HepG2 (cell line): ENCODE measurements at regions not wholly inside any gene's neighbourhood (a gene's known extent, or its start where the extent isn't known, plus 50 kb on each side); places are given as distances from the start of the nearest gene placed in this dataset.

ENCODE experiments used
- ATAC-seq: fragments of 200-7000 bp; cut with Tn5 transposase; 3 replicates; pipeline ENCODE4 v1.9.1; 2020; ENCODE audit warnings: mild to moderate bottlenecking, moderate library complexity
- BruUV-seq: library from RNA; stranded (reverse); fragments of 400-500 nt; replicated peaks from 2 replicates; lab custom pipeline; 2021; lab: Mats Ljungman, UMichigan
- CTCF ChIA-PET: fragments of 300-600 bp; formaldehyde crosslinking; extraction: SDS; loops from one replicate; lab custom pipeline; 2021; ENCODE audit warnings: low total read pairs, inconsistent platforms, low intra/inter-chr PET ratio; lab: Yijun Ruan, JAX
- POLR2A ChIA-PET: fragments of 350-600 bp; sonication (Branson Sonifier 250); formaldehyde crosslinking; loops from one replicate; lab custom pipeline; 2020; ENCODE audit warnings: antibody characterized with exemption, inconsistent platforms; lab: Yijun Ruan, JAX
- DNase-seq: peaks from one replicate; pipeline ENCODE4 v3.0.0-alpha.2; 2015; ENCODE audit warnings: low spot score
- FAIRE-seq: peaks from 3 replicates; lab custom pipeline; 2011; peaks lifted over from hg19 to GRCh38; lab: Jason Lieb, UNC
- H2AFZ ChIP-seq: one replicate; pipeline ENCODE4 v1.6.1; 2011; ENCODE audit warnings: low read length, inconsistent platforms
- H3K27ac ChIP-seq: fragments of 300-600 bp; 3 replicates; pipeline ENCODE4 v1.8.0; 2011; ENCODE audit warnings: mixed run types, mild to moderate bottlenecking, mixed read lengths, low read length, inconsistent platforms; ENCODE audit not compliant: insufficient read depth; ENCODE audit errors: extremely low read length
- H3K27me3 ChIP-seq, 2 experiments: fragments of 200-600 bp in 1 of 2; 2 replicates in 1 of 2; 3 replicates in 1 of 2; pipeline versions ENCODE4 v1.6.0 to v1.8.0; 2011; ENCODE audit warnings: low read length in 2 of 2, mild to moderate bottlenecking in 2 of 2, moderate library complexity in 2 of 2, inconsistent platforms in 1 of 2; ENCODE audit not compliant: insufficient read depth in 2 of 2, control insufficient read depth in 1 of 2
- H3K36me3 ChIP-seq, 2 experiments: fragments of 200-600 bp in 1 of 2; replicated peaks in 1 of 2; 2 replicates in 1 of 2; 3 replicates in 1 of 2; pipeline versions ENCODE4 v1.5.1 to v1.8.0; 2011; ENCODE audit warnings: low read length in 2 of 2, inconsistent platforms in 1 of 2; ENCODE audit not compliant: insufficient read depth in 2 of 2, control insufficient read depth in 1 of 2
- H3K4me1 ChIP-seq: 2 replicates; pipeline ENCODE4 v1.5.1; 2012; ENCODE audit warnings: low read length, inconsistent platforms; ENCODE audit not compliant: insufficient read depth
- H3K4me2 ChIP-seq: 2 replicates; pipeline ENCODE4 v1.6.0; 2011; ENCODE audit warnings: low read depth, low read length, inconsistent platforms
- H3K4me3 ChIP-seq, 3 experiments: fragments of 200-600 bp in 1 of 3; sonication (generic), shearing (Covaris generic) in 1 of 3; replicated peaks in 1 of 3; 2 replicates each; pipeline ENCODE4 v1.5.1; 2011 to 2016; ENCODE audit warnings: low read length in 3 of 3, inconsistent platforms in 2 of 3, low read depth in 2 of 3, mild to moderate bottlenecking in 2 of 3, control low read depth in 1 of 3, mixed read lengths in 1 of 3; ENCODE audit not compliant: insufficient read depth in 1 of 3
- H3K79me2 ChIP-seq: one replicate; pipeline ENCODE4 v1.6.1; 2011; ENCODE audit warnings: low read length, inconsistent platforms; ENCODE audit not compliant: insufficient read depth
- H3K9ac ChIP-seq: 2 replicates; pipeline ENCODE4 v1.6.0; 2011; ENCODE audit warnings: mild to moderate bottlenecking, low read depth, low read length, inconsistent platforms; ENCODE audit not compliant: insufficient read depth
- H3K9me3 ChIP-seq: 2 replicates; pipeline ENCODE4 v1.5.1; 2012; ENCODE audit warnings: mild to moderate bottlenecking, low read length
- H4K20me1 ChIP-seq: 2 replicates; pipeline ENCODE4 v1.6.0; 2011; ENCODE audit warnings: inconsistent platforms, mild to moderate bottlenecking, low read length, moderate library complexity; ENCODE audit not compliant: insufficient read depth
- KLF15 ChIP-seq: sonication (generic); formaldehyde crosslinking; IDR thresholded peaks from 2 replicates; pipeline ENCODE4 v1.8.1; 2023; ENCODE audit warnings: borderline replicate concordance, mild to moderate bottlenecking, inconsistent platforms, missing genetic modification reagents, mixed read lengths
- PHF8 ChIP-seq: sonication (generic); formaldehyde crosslinking; IDR thresholded peaks from 2 replicates; pipeline ENCODE4 v1.5.0; 2020; ENCODE audit warnings: missing genetic modification reagents
- RAD21 ChIP-seq: fragments of 450-650 bp; formaldehyde crosslinking; IDR thresholded peaks from 2 replicates; pipeline ENCODE4 v1.5.0; 2020; ENCODE audit warnings: mild to moderate bottlenecking
- SETDB1 ChIP-seq: sonication (generic); formaldehyde crosslinking; IDR thresholded peaks from 2 replicates; pipeline ENCODE4 v1.5.1; 2020; ENCODE audit warnings: missing genetic modification reagents, mild to moderate bottlenecking, borderline replicate concordance
- SMC3 ChIP-seq: IDR thresholded peaks from 2 replicates; pipeline ENCODE4 v1.6.1; 2011; ENCODE audit warnings: low read length, improper control_type of control experiment
- SOX13 ChIP-seq, 3 experiments: fragments of 450-650 bp in 1 of 3; sonication (generic) in 1 of 3; formaldehyde crosslinking in 1 of 3; IDR thresholded peaks in 2 of 3; conservative IDR thresholded peaks in 1 of 3; 2 replicates each; pipeline versions ENCODE4 v1.5.0 to v1.6.1; 2016 to 2020; ENCODE audit warnings: antibody characterized with exemption in 1 of 3, mild to moderate bottlenecking in 1 of 3, missing compliant biosample characterization in 1 of 3, missing genetic modification reagents in 1 of 3, moderate library complexity in 1 of 3
- SOX5 ChIP-seq: IDR thresholded peaks from 2 replicates; pipeline ENCODE4 v1.6.1; 2016; ENCODE audit warnings: borderline replicate concordance
- ZIK1 ChIP-seq: sonication (generic); formaldehyde crosslinking; IDR thresholded peaks from 2 replicates; pipeline ENCODE4 v1.5.0; 2020; ENCODE audit warnings: mild to moderate bottlenecking, low read depth, missing genetic modification reagents, borderline replicate concordance
- ZNF12 ChIP-seq: sonication (generic); formaldehyde crosslinking; IDR thresholded peaks from 2 replicates; pipeline ENCODE4 v1.5.0; 2020; ENCODE audit warnings: missing genetic modification reagents
- ZNF264 ChIP-seq: sonication (generic); formaldehyde crosslinking; IDR thresholded peaks from 2 replicates; pipeline ENCODE4 v1.4.0; 2020; ENCODE audit warnings: missing genetic modification reagents
- ZNF441 ChIP-seq: sonication (generic); formaldehyde crosslinking; IDR thresholded peaks from 2 replicates; pipeline ENCODE4 v1.7.0; 2021; ENCODE audit warnings: missing genetic modification reagents, borderline replicate concordance
- ZNF577 ChIP-seq: sonication (generic); formaldehyde crosslinking; IDR thresholded peaks from 2 replicates; pipeline ENCODE4 v1.4.0; 2020; ENCODE audit warnings: mild to moderate bottlenecking, low read depth, missing genetic modification reagents, borderline replicate concordance
- ZNF773 ChIP-seq: sonication (generic); formaldehyde crosslinking; IDR thresholded peaks from 2 replicates; pipeline ENCODE4 v1.4.0; 2020; ENCODE audit warnings: missing genetic modification reagents, borderline replicate concordance
- ZNF878 ChIP-seq: sonication (generic); formaldehyde crosslinking; IDR thresholded peaks from 2 replicates; pipeline ENCODE4 v1.8.1; 2023; ENCODE audit warnings: mild to moderate bottlenecking, missing genetic modification reagents, moderate library complexity
- WGBS: methylation state at CpG from one replicate; pipeline ENCODE4 v1.1.6; 2017; ENCODE audit warnings: low lambda C conversion rate; 5-methylcytosine and 5-hydroxymethylcytosine counted together
- in situ Hi-C: cut with HindIII; loops from 2 replicates; pipeline ENCODE4 v1.10.0; 2017; ENCODE audit warnings: low pct_unique_long_range_greater_than_20kb; ENCODE audit not compliant: extremely low pct_ligation_motif_present
- intact Hi-C: fragments of 100-400 bp; cut with micrococcal nuclease; formaldehyde crosslinking; loops from one replicate; pipeline ENCODE4 v1.10.0; 2022; ENCODE audit not compliant: unreplicated experiment
- TF ChIP-seq, protein P1 (sequence below): sonication (generic); formaldehyde crosslinking; IDR thresholded peaks from 2 replicates; pipeline ENCODE4 v1.8.0; 2022; ENCODE audit warnings: mild to moderate bottlenecking, missing genetic modification reagents, moderate library complexity
- TF ChIP-seq, protein P2 (sequence below): sonication (generic); formaldehyde crosslinking; IDR thresholded peaks from 2 replicates; pipeline ENCODE4 v1.4.0; 2020; ENCODE audit warnings: mild to moderate bottlenecking, missing genetic modification reagents

DNA sequence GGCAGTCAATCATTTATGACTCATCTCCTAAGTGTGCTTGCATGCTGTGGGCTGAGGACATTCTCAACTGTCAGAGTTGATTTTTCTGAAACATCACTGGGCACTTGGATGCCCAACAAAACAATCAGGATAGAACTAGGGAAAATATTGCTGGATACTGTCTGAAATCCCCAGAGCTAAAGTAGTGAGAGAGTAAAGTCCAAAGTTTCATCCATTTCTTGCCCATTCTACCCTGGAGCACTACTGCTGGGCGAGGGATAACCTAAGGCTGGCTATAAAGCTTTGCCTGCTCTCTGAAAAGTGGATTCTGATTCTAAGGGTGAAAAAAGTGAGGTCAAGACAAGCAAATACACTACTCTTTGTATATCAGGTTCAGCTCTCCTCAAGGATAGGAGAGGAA is 279.6 kb upstream of the EDA2R start (continued):
- no peak for TF ChIP-seq SOX5
- TF ChIP-seq ZNF577: no peak
- TF ChIP-seq ZNF773 (CRISPR knock-in tag): no peak
- TF ChIP-seq ZIK1 (CRISPR knock-in tag): no peak
- no peak for TF ChIP-seq ZNF441 (CRISPR knock-in tag)
- no peak for TF ChIP-seq PHF8 (CRISPR knock-in tag)
- no peak for TF ChIP-seq KLF15 (CRISPR knock-in tag)
- TF ChIP-seq, protein P1, sequence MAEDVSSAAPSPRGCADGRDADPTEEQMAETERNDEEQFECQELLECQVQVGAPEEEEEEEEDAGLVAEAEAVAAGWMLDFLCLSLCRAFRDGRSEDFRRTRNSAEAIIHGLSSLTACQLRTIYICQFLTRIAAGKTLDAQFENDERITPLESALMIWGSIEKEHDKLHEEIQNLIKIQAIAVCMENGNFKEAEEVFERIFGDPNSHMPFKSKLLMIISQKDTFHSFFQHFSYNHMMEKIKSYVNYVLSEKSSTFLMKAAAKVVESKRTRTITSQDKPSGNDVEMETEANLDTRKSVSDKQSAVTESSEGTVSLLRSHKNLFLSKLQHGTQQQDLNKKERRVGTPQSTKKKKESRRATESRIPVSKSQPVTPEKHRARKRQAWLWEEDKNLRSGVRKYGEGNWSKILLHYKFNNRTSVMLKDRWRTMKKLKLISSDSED: no peak

DNA sequence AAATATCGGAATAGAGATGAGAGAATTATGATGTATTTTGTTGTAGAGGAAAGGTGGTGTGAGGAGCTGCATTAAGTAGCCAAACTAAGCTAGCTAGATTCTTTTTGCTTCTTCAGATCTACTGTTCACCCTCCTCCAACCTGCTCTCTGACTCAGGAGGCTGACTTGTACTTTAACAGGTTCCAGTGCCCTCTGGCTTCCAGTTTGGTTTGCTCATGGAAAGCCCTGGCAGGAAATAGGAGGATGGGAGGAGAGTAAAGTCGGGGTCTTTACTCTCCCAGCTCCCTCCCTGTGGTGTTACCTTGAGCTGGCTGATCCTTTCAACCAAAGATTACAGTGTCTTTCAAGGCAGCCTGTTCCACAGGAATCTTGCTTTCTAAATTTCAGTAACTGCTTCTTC is 277.0 kb upstream of the EDA2R start:
- peaks cover 23% of the 10 kb centered on the region for H3K9me3 ChIP-seq
- in situ Hi-C loops: no loop called here
- BruUV-seq: no TSS peak

More for the DNA sequence above, 277.0 kb upstream of the EDA2R start:
- no peak overlapping the region for H3K27ac ChIP-seq
- 0% methylated on average over 2 of the region's 2 CpGs for WGBS
- FAIRE-seq: no peak
- H2AFZ ChIP-seq: no peak overlapping the region
- H3K79me2 ChIP-seq: no peaks in the 10 kb centered on the region
- no peak for ATAC-seq
- no peak overlapping the region for H3K4me3 ChIP-seq
- no peaks in the 10 kb centered on the region for H3K4me1 ChIP-seq
- no peak overlapping the region for H3K9ac ChIP-seq
- no peaks in the 10 kb centered on the region for H4K20me1 ChIP-seq
- POLR2A ChIA-PET: no interaction called here
- intact Hi-C loops: no loop called here
- H3K36me3 ChIP-seq: no peaks in the 10 kb centered on the region
- no peak for TF ChIP-seq SOX13 (IDR thresholded peaks at IDR 0.05)
- TF ChIP-seq SOX13 (CRISPR knock-in tag; conservative IDR thresholded peaks at IDR 0.05 in 1 of 2, IDR thresholded peaks at IDR 0.05 in 1 of 2): no peak
- TF ChIP-seq, protein P2, sequence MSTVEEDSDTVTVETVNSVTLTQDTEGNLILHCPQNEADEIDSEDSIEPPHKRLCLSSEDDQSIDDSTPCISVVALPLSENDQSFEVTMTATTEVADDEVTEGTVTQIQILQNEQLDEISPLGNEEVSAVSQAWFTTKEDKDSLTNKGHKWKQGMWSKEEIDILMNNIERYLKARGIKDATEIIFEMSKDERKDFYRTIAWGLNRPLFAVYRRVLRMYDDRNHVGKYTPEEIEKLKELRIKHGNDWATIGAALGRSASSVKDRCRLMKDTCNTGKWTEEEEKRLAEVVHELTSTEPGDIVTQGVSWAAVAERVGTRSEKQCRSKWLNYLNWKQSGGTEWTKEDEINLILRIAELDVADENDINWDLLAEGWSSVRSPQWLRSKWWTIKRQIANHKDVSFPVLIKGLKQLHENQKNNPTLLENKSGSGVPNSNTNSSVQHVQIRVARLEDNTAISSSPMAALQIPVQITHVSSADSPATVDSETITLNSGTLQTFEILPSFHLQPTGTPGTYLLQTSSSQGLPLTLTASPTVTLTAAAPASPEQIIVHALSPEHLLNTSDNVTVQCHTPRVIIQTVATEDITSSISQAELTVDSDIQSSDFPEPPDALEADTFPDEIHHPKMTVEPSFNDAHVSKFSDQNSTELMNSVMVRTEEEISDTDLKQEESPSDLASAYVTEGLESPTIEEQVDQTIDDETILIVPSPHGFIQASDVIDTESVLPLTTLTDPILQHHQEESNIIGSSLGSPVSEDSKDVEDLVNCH (CRISPR knock-in tag): no peak
- TF ChIP-seq ZNF878 (CRISPR knock-in tag): no peak
- no peak for TF ChIP-seq ZNF12 (CRISPR knock-in tag)
- TF ChIP-seq ZNF264: no peak
- no peak for TF ChIP-seq RAD21 (CRISPR knock-in tag)
- TF ChIP-seq SETDB1 (CRISPR knock-in tag): no peak
- no peak for TF ChIP-seq SMC3
- no peak overlapping the region for H3K4me2 ChIP-seq
- CTCF ChIA-PET: no interaction called here
- DNase-seq: no peak
- no peaks in the 10 kb centered on the region for H3K27me3 ChIP-seq
